Frontal cortex (tissue), 3 donors: ENCODE measurements at regions not wholly inside any gene's neighbourhood (a gene's known extent, or its start where the extent isn't known, plus 50 kb on each side); places are given as distances from the start of the nearest gene placed in this dataset.

Source experiments
- DNase-seq, 2 donors: peaks; one replicate each; pipeline ENCODE4 v3.0.0; 2012; ENCODE audit warnings: low spot score in 2 of 2
- FAIRE-seq: peaks from 2 replicates; lab custom pipeline; 2012; peaks lifted over from hg19 to GRCh38; lab: Jason Lieb, UNC
- donor health status: control.
- donor health status: control.
- donor health status: control.

- no peak for FAIRE-seq
- DNase-seq, result no peak
Observed at GRCh38 chr10:78155722-78156121, 122.1 kb downstream of the RPS24 start.

GRCh38 chr10:78160591-78160990, 126.9 kb downstream of the RPS24 start:
- FAIRE-seq, result no peak
- DNase-seq, result no peak

GRCh38 chr10:78162853-78163252, 129.2 kb downstream of the RPS24 start:
- no peak for FAIRE-seq

DNA sequence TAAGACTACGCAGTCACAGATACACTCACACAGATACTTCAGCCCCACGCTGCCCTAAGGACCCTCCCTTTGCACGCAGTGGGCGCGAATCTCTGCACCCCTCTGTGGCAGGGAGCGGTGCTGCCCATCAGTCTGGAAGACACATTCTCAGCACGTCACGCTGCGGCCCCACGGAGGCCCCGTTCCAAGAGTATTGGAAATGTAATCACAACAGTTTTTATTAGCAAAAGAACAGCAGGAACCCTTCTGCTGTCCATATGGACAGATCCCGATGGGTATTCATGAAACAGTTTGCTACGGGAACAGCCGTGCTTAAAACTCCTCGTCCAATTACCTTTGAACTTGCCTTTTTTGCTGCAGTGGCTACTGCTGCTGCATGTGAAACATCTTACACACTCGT, 131.0 kb downstream of the RPS24 start:
- DNase-seq (no peak), FAIRE-seq (no peak)

More at GRCh38 chr10:78162853-78163252, 129.2 kb downstream of the RPS24 start:
- DNase-seq, result no peak

- DNase-seq, result no peak
- no peak for FAIRE-seq
Observed at GRCh38 chr10:78165172-78165571, 131.5 kb downstream of the RPS24 start.

- DNase-seq (no peak), FAIRE-seq (no peak)
Observed at GRCh38 chr10:78165617-78166016, 132.0 kb downstream of the RPS24 start.

DNA sequence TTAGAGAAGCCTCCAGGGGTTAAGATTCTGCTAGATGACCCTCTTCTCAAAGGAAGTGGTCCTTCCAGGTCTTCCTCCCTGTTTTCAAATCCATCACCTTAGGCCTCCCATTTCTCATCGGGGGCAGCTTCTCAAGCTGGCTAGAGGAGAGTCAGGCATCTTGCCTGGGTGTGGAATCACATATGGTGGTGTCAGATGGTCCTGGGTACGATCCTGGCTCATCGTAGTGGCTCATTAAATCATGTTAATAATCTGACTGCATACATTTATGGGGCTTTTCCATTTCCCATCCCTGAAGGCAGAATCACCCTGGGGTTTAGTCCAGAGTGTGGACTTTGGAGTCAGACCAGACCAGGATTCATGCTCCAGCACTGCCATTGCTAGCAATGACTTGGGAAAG, 132.6 kb downstream of the RPS24 start:
- DNase-seq (no peak), FAIRE-seq (no peak)

DNA sequence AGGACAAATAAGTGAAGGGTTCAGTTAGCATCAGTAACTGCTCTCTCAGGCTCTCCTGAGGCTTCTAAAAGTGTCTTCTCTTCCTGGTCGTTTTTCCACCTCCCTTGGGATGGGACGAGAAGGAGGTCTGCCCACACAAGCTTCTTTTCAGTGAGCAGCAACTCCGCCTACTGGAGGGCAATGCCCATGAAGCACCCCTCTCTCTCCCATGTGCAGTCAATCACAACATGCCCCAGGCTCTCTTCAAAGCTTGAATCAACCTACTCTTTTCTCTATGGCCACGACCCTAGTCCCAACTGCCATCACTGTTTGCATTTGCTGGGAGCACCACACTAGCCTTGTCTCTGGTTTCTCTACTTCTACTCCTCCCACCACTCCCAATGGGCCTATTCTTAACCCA, 135.6 kb downstream of the RPS24 start:
- DNase-seq (no peak), FAIRE-seq (no peak)

- no peak for FAIRE-seq
- no peak for DNase-seq
Observed at GRCh38 chr10:78170026-78170475, 136.4 kb downstream of the RPS24 start.

GRCh38 chr10:78171633-78172400, 138.2 kb downstream of the RPS24 start:
- FAIRE-seq, result no peak

GRCh38 chr10:78173360-78174015, 139.8 kb downstream of the RPS24 start:
- FAIRE-seq, result no peak
- no peak for DNase-seq

More at GRCh38 chr10:78171633-78172400, 138.2 kb downstream of the RPS24 start:
- DNase-seq, result no peak

DNA sequence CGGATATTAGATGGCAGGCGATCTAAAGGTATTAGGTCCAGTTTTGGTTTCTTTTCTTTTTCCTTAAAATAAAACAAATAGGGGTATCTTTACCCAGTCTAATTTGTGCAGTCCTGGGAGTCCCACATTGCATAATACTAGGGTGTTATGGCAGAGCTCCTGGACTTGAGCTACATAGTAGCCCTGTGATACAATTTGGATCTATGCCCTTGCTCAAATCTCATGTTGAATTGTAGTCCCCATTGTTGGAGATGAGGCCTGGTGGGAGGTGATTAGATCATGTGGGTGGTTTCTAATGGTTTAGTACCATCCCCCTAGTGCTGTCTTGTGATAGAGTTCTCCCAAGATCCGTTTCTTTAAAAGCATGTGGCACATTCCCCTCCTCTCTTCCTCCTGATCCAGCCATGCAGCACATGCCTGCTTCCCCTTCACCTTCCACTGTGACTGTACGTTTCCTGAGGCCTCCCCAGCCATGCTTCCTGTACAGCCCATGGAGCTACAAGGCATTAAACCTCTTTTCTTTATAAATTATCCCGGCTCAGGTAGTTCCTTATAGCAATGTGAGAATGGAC, 141.9 kb downstream of the RPS24 start:
- FAIRE-seq (no peak), DNase-seq (no peak)

DNA sequence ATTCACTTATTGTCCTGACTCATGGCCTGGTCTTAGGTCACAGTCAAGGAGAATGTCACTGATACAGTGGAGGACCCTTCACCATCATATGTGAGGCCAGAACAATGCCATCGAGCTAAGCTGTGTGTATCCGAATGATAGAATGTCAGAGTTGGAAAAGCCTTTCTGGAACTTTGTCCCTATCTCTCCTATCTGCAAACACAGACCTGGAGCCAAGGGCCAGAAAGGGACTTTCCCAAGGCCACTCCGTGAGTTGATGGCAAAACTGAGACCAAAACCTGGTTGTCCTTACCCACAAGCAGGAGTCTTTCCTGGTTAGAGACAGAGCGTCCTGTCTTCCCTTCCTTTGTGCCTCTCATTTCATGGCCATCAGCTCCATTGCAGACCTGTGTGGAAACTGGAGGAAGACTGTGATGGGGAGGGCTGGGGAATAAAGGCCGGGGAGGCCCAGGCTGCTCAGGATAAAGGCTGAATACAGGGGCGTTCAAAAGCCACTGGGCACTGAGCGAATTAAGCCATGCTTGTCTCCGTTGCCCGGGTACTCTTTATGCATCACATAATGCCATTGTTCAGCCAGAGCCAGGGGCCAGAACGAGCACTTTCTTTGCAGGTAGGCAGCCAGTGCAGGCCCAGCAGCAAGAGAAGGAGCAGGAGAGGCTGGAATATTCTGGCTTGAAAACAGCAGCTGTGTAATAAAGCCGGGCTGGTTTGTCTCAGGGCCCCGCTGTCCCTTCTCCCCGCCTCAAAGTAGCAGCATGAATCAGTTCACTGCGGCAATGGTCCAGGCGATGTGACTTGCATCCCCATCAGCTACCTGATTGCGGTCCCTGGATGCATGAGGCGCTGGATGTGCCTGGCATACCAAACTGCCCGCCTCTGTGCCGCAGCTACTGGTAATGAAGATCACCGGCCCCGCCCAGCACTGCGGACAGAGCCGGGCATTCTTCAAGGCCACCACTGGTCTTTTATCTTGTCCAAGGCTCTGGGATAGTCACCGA, 143.0 kb downstream of the RPS24 start:
- DNase-seq, result peak; percentile 35 to 74
- FAIRE-seq, result no peak

DNA sequence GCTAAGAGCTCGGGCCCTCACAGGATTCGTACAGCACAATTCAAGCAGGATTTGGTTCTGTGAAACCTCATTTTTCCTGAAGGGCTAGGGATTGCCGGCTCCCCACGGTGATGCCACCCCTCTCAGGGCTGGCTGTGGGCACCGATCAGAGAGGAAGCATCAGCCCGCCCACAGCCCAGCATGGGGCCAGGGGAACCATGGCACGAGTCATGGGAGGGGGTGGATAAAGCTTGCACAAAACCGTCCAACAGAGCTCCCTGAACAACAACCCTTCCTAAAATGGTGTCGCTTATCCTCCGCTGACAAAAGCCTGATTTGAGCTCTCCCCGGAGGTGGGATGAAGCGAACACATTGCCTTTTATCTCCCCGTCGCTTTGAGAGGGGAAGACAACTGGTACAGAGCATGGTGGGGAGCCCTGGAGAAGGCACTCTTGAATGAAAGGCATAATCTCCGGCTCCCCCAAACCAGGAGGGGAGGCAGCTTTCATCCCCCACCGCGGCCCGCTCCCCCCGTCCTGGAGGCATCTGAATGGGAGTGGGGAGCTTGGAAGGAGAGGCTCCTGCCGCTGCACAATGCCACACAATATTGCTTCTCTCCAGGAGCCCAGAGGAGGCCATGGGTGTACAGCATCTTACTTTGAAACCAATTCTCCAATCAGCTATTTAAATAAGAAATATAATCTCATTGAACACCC, 144.0 kb downstream of the RPS24 start:
- DNase-seq (no peak), FAIRE-seq (no peak)

DNA sequence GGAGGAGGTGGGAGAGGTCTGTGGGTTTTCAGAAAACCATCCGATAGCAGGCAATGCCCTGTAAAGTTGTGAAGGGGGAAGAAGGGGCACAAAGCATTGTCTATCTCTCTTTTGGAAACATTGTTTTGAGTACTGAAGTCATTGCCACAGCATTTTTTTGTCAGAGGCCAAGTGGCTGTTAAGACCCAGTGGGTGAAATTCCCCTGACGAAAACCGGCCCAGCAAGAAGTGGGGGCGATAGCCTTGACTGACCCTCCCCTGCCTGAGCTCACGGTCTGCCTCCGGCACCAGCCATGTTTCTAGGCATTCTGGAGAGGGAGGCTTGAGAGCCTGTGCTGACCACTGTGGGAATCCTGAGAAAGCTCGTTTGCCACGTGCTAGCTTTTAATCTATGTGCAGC, 144.7 kb downstream of the RPS24 start:
- DNase-seq (no peak), FAIRE-seq (no peak)

GRCh38 chr10:78178940-78179339, 145.3 kb downstream of the RPS24 start:
- no peak for FAIRE-seq
- DNase-seq, result no peak

GRCh38 chr10:78179886-78180705, 146.4 kb downstream of the RPS24 start:
- DNase-seq (no peak), FAIRE-seq (no peak)

GRCh38 chr10:78181381-78182055, 147.9 kb downstream of the RPS24 start:
- DNase-seq (no peak), FAIRE-seq (no peak)
